ENCODE measurements at regions not wholly inside any gene's neighbourhood (a gene's known extent, or its start where the extent isn't known, plus 50 kb on each side); places are given as distances from the start of the nearest gene placed in this dataset.

DNA sequence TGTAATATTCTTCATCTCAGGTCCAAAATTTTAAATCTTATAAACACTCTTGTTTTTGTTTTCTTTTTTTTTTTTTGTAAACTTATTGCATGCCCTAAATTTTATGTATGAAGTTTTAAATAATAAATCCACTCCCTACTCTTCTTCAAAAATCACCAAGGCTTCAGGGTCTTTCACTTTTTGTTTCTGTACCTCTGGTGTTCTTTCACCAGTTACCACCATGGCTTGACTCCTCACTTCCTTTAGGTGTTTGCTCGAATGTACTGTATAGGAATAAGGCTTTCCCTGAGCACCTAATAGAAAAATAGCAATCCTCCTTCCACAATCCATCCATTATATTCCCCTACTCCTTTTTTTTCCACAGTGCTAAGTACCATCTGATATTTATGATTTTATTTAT lies 962.8 kb upstream of the POT1 start:
- H3K4me3 ChIP-seq (ENCODE audit: low read depth, poor library complexity, severe bottlenecking): no peak overlapping the region
- intact Hi-C loops (cut with DNase I; ENCODE audit: low total_unique reads): no loop called here
- WGBS, 2 donors: 97 to 100% methylated on average over 1 of the region's 1 CpG
- TF ChIP-seq POLR2A (IDR thresholded peaks at IDR 0.05) (no peak), CTCF (IDR thresholded peaks at IDR 0.05) (no peak)
- DNase-seq (ENCODE audit: low spot score in 2 of 2): no peak

GRCh38 chr7:125878988-125879387 lies 949.4 kb upstream of the POT1 start:
- DNase-seq (ENCODE audit: low spot score in 2 of 2): no peak
- WGBS, 2 donors: 37 to 45% methylated on average over 6 of the region's 6 CpGs
- intact Hi-C loops (cut with DNase I; ENCODE audit: low total_unique reads): no loop called here
- no peak overlapping the region for H3K4me3 ChIP-seq (ENCODE audit: low read depth, poor library complexity, severe bottlenecking)
- TF ChIP-seq POLR2A (IDR thresholded peaks at IDR 0.05) (no peak), CTCF (IDR thresholded peaks at IDR 0.05) (no peak)

GRCh38 chr7:125878235-125878956 lies 948.8 kb upstream of the POT1 start:
- DNase-seq (ENCODE audit: low spot score in 2 of 2): no peak
- intact Hi-C loops (cut with DNase I; ENCODE audit: low total_unique reads): no loop called here
- TF ChIP-seq POLR2A (IDR thresholded peaks at IDR 0.05): no peak
- no peak for TF ChIP-seq CTCF (IDR thresholded peaks at IDR 0.05)
- no peak overlapping the region for H3K4me3 ChIP-seq (ENCODE audit: low read depth, poor library complexity, severe bottlenecking)
- WGBS, 2 donors: 75% methylated on average over 2 of the region's 2 CpGs

GRCh38 chr7:125877246-125877645 lies 947.6 kb upstream of the POT1 start:
- 68 to 87% methylated on average over 2 of the region's 2 CpGs for WGBS, 2 donors
- TF ChIP-seq CTCF (IDR thresholded peaks at IDR 0.05) (no peak), POLR2A (IDR thresholded peaks at IDR 0.05) (no peak)
- intact Hi-C loops (cut with DNase I; ENCODE audit: low total_unique reads): no loop called here
- DNase-seq (ENCODE audit: low spot score in 2 of 2): no peak
- no peak overlapping the region for H3K4me3 ChIP-seq (ENCODE audit: low read depth, poor library complexity, severe bottlenecking)

DNA sequence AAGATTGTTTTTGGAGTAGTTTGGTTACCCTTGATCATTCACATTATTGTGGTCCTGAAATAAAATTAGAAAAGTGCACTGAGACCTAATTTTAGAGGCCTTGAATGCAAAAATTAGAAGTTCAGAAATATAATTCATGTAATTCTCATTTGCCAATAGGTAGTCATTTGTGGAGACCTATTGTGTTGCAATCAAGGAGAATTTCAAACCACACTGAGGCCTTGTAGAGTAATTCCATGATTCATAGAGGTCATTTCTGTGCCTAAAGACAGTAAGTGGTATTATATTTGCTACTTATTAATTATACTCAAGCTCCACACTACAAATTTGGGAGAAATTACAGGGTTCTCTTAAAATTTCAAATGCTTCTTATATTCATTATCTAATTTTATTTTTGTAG lies 946.8 kb upstream of the POT1 start:
- no peak for TF ChIP-seq CTCF (IDR thresholded peaks at IDR 0.05)
- no peak for TF ChIP-seq POLR2A (IDR thresholded peaks at IDR 0.05)
- DNase-seq (ENCODE audit: low spot score in 2 of 2): no peak
- no peak overlapping the region for H3K4me3 ChIP-seq (ENCODE audit: low read depth, poor library complexity, severe bottlenecking)
- intact Hi-C loops (cut with DNase I; ENCODE audit: low total_unique reads): no loop called here

DNA sequence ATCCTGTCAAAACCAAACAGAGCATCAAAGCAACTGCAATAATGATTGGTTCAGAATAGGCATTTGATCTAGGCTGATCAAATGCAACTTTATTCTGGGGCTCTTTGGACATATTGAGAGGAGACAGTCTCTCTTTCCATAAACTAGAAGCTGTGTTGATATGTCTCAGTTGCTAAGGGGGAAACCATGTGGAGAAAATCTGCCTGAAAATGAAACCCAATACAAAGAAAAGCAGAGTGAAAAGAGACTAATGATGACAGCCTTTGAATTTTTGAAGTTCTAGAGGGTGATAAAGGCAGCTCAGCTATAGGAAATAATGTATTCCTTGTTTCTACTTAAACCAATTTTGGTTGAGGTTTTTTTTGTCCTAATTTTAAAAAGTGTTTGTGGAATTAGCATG lies 941.8 kb upstream of the POT1 start:
- no peak for DNase-seq (ENCODE audit: low spot score in 2 of 2)
- no peak overlapping the region for H3K4me3 ChIP-seq (ENCODE audit: low read depth, poor library complexity, severe bottlenecking)
- intact Hi-C loops (cut with DNase I; ENCODE audit: low total_unique reads): no loop called here
- TF ChIP-seq CTCF (IDR thresholded peaks at IDR 0.05) (no peak), POLR2A (IDR thresholded peaks at IDR 0.05) (no peak)
